HG03025 (cell line): ENCODE measurements at regions not wholly inside any gene's neighbourhood (a gene's known extent, or its start where the extent isn't known, plus 50 kb on each side); places are given as distances from the start of the nearest gene placed in this dataset.

ENCODE experiments used
- ATAC-seq: cut with Tn5 transposase; IDR thresholded peaks from one replicate; pipeline ENCODE4 v1.9.1; 2021; ENCODE audit warnings: mild to moderate bottlenecking, moderate library complexity; ENCODE audit not compliant: unreplicated experiment, low FRiP score

DNA sequence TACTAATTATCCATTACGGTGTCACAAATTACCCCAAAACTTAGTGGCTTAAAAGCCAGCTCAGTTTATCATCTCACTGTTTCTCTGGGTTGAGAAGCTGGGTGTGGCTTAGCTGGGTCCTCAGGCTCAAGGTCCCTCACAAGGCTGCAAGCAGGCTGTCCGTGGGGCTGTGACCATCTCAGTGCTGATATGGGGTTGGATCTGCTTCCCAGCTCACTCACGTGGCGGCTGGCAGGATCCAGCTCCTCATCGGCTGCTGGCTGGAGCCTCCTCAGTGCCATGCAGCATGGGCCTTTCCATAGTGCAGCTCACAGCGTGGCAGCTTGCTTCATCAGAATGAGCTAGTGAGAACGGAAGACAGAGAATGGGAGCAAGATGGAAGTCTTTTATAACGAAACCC, 128.5 kb upstream of the CPEB4 start:
- ATAC-seq = no peak

DNA sequence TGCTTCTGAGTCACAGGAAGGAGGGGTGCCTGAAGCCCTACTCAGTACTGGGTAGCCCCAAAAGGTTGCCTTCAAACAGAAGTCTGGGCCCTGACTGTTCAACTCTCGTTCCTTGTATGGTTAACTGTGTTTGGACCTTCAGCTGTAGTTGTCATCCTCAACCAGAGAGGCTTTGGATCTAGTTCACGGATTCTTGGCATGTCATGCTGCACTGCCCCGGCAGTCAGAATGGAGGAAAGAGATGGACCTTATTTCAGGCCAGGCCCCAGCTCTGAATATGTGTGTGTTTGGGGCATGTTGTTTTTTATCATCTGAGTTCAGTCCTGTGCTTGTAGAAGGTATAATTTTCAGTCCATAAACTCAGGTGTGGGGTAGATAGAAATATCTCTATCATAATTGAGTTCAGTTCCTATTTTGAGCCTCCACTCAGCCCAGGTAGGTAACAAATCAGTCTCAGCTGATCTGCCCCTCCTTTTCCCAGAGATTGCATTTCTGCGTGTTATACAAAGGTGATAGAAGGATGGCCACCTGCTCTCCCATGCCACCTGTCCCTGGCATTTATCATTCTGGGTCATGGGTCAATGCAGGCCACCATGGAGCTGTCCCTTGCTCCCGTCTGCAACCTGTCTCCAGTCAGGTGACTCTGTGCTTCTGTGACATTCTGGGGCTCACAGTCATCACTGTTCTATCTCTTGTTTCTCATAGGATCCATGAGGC, 127.5 kb upstream of the CPEB4 start:
- no peak for ATAC-seq

DNA sequence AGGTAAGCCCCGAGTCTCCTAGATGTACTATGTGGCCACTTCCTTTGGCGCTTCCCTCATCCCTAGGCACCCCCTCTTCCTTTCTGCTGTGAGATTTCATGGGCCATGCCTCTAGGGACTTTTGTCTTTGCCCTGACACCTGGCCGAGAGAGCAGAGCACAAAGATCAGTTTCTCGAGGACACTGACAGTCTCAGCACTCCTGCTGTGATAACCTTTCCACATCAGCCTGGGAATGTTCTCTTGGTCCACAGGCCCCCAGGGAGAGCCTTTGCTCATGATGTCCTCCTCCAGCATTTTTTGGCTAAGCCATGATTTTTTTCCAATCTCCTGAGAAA, 127.0 kb upstream of the CPEB4 start:
- ATAC-seq = no peak

DNA sequence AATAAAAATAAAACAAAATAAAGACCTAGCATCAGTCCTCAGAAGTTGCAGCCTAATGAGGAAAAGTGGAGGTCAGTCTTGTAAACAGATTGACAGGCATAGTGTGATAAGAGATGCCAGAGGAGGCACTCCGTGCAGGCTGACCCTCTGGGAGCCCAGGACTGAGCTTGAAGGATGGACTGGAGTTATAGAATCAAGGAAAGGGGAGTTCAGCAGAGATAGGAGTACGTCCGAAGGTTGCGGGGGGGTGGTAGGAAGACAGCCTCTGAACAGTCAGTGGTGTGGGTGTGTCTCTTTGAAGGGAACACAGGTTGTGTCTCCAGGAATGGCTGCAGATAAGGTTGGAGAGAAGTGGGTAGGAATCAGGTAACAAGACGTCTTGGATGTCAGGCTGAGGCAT, 126.1 kb upstream of the CPEB4 start:
- no peak for ATAC-seq

DNA sequence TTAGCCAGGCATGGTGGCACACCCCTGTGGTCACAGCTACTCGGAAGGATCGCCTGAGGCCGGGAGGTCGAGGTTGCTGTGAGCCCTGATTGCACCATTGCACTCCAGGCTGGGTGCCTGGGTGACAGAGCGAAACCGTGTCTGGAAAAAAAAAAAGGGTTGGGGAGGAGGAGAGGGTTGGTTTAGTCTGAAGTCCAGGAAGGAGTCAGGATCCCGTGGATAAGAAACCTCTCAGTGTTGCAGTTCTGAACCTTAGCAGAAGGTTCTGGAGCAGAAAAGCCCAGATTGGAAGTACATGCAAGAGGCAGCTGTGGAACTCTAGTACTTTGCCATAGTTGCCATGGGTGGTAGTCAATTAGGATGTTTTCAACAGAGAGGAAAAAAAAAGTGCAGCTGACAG, 125.2 kb upstream of the CPEB4 start:
- no peak for ATAC-seq

DNA sequence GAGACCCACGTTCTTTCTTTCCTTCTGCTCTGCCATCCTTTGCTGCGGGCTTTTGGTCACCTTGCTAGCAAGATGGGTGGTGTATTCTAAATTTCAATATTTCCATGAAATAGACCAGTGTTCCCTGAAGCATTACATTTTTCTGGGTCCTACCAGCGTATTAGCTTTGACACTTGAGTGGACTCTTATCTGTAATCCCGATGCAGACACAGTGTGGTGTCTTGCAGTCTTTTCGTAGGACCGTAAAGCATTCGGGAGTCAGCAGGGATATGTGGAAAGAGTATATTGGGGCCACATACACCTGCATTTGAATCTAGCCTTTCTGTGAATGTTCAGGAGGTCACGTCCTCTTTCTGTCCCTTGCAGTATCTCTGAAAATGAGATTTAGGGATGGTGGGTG, 124.7 kb upstream of the CPEB4 start:
- no peak for ATAC-seq

DNA sequence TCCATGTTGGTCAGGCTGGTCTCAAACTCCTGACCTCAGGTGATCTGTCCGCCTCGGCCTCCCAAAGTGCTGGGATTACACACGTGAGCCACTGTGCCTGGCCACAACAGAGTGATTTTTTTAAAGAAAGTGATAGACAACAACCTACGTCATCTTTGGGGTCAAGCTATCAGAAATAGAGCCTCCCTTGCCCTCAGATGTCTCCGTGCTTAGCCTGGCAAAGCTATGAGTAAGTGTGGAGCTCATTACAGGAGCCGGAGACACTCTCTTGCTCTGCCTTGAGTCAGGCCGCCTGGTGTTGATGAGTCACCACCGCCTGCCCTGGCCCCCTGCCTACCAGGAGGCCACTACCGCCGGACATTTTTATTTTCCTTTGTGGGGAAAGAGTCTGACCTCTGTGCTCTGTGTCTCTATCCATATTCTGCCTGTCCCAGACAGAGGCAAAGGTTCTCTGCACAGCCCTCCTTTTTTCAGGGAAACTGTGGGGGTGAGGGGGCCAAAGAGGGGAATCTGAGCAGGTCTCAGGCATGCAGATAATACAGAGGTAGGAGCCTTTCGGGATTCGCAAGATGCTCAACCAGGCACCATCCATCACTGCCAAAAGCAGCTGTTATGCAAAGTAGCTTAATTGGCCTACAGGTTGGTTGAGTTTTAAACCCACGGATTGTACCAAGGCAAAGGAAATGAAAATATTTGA, 123.7 kb upstream of the CPEB4 start:
- no peak for ATAC-seq

DNA sequence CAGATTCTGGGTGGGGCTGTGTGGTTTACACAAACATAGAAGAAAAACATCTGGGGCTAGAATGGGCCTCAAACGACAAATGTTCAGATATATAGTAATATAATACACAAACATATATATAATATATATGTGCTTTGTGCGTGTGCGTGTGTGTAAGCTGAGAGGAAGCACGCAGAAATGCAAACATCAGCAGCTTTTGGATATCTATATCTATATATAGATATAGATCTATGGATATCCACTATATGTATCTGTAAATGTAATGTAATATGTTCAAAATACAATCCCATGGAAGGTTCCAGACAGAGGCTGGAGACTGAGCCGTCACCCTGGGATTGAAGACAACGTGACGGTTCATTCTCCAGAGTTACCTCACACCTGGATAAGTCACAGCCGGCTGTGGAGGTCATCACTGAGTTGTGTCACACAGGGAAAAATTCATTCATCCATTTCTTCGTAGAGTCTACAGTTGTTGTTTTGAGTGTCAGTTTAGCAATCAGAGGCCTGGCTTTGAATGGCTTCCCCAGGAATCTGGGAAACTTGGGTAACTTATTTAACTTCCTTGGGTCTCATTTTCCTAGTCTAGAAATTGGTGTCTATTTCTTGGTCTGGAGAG, 123.0 kb upstream of the CPEB4 start:
- no peak for ATAC-seq

DNA sequence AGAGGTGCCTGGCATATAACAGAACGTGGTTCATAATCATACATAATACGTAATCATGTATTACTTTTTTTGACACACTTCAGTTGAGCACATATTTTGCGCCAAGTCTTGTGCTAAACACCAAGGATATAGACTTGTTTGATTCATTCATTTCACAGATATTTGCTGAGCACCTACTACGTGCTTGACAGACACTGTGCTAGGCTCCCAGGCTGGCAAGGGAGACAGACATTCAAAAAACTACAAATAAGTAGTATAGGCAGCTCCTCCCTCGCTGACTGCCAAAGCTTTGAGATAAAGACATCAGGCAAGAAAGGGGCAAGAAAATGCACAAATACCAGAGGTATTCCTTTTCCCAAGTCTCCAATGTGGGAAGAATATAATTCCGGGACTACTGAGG, 122.5 kb upstream of the CPEB4 start:
- ATAC-seq = no peak

DNA sequence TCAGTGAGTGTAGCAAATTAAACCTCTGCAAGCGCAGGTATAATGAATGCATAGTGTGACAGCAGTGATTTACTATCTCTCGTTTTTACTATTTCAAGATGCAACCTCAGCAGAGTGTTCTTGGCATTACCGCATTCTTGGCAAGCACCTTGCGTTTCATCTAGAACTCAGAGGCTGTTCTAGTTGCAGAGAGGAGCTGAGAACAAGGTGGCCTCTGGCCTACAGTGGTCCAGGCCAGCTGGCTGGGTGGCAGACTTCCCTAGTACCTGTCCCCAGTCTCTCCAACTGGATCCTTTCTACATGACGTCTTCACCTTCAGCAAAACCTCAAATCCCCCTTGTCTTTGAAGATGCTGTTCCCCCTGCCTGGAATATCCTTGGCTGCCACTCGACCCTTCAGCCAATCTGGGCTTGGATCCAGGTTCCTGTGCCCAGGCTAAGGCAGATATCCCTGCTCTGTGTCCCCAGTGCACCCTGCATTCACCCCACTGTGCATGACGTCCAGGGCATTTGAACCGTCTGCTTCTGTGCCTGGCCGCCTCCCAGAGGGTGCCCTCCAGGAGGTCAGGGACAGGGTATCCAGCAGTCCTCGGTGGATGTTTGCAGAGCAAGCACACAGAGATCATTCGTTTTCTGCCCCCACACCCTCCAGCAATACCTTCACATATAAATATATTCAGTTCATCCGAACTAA, 120.4 kb upstream of the CPEB4 start:
- ATAC-seq = no peak

DNA sequence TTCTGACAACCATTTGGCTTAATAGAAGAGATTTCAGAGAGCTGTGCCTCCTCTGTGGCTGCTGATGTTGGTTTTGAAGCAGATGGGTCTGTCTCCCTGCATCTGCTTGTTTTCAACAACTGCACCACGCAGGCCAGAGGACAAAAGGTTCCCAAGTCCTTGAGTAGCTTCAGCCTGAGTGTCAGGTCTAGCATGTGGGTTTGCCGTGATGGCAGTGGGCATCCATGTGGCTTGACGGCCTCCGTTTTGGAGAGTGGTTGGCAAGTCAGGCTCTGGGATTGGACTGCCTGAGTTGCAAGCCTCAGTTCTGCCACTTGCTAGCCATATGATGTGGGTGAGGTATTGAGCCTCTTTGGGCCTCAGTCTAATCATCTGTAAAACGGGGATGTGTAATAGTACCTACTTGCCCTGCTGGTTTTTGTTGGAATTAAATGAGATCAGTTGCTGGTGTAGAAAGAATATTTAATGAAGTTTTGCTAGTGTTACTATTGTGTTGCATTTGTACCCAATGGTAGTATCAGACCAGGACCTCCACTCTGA, 119.8 kb upstream of the CPEB4 start:
- ATAC-seq = no peak

DNA sequence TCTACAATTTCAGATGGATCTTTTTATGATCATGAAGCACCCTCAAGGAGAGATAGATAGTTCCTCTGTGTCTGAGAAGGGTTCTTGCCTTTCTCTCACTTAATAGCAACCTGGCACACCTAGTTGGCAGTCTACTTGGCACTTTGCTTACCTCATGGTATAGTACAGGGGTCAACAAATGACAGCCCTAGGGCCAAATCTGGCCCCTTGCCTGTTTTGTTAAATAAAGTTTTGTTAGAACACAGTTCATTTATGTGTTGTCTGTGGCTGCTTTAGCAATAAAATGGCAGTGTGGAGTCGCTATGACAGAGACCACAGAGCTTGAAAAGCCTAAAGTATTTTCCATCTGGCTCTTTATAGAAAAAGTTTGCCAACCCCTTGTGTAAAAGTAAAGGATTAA, 119.3 kb upstream of the CPEB4 start:
- ATAC-seq = no peak

DNA sequence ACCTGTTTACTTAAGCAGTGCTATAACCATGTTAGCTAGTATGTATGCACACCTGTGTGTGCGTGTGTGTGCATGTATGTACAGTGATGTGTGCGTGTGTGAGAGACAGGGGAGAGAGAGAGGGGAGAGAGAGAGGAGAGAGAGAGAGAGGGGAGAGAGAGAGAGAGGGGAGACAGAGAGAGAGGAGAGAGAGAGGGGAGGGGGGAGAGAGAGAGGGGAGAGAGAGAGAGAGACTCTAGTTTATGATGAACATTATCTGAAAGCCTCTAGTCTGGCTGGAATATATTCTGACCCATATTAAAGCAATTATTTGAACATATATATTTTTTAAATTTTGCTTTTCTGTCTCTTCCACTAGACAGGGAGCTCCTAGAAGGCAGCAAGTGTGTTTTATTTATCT, 117.5 kb upstream of the CPEB4 start:
- ATAC-seq = no peak

DNA sequence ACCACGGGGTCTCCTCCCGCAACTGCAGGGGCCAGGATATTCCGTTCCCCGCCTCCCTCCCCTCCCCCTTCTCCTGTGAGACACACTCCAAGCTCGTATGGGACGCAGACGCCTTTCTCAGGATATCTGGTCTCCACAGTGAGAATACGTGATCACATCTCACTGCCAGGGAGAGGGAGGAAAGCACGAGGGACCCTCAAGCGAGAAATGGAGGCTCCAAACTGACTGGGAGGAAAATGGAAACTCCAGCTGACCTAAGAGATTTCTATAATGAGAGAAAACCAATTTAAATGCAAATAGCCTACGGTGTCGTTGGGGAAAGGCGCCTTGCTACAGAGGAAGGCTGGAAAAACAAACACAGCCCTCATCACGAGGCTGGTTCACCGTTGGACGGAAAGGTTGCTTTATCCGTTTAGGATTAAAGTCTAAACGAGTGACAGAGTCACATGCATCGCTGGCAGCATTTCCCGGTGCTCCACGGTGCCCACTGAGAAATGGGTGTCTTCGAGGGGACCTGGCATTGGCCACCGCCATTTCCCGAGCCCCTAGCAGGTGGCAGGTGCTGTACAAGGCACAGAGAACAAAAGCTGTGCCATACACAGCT, 116.9 kb upstream of the CPEB4 start:
- ATAC-seq = no peak

DNA sequence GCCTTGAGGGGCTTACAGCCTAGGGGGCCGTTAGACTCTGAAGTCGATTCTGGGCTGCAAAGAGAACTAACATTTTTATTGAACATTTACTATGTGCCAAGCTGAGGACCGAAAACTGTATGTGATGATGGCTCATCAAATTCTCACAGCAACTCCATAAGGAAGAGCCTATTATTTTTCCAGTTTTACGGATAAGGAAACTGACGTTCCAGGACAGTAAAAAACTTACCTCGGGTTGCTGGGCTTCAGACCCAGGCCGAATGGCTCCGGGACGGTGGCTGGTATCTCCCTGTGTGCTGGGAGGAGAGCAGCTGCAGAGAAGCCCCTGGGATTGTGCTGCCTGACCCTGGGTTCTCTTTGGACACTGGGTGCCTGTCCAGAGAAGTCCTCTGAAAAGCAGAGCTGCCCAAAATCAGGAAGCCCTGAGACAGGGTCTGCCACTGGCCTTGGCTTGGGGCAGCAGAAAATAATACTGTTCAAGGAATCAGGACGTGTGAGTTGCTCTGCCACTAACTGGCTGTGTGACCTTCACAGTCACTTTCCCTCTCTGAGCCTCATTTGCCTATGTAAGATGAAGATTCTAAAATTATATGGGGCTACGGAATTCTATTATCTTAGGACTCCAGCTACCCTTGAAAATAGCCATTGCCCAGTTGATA, 116.3 kb upstream of the CPEB4 start:
- no peak for ATAC-seq

DNA sequence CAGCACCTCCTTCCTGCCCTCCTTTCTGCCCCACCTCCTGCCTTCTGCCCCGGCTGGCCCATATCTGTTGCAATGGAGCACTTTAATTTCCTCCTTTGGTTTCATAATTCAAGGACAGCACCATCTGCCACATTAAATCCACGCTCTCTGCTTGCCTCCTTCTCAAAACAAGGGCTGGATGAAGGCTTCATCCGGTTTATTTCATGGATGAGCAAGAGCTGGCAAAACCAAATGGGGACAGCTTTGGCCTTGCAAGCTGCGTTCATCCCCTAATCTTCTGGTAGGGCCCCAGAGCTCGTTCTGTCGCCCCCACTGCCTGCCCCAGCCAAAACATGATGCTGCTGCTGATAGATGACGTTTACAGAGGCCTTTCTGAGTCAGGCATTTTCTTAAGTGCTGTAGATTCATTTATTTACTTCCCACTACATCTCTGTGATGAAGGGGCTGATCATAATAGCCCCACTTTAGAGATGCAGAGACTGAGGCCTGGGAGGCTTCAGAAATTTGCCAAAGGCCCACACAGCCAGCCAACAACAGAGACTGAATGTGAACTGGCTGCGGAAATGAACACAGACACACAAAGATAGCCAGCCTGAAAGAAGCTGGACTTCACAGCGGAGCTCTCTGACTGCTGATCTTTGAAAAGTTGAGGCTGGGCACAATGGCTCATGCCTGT, 115.6 kb upstream of the CPEB4 start:
- no peak for ATAC-seq

DNA sequence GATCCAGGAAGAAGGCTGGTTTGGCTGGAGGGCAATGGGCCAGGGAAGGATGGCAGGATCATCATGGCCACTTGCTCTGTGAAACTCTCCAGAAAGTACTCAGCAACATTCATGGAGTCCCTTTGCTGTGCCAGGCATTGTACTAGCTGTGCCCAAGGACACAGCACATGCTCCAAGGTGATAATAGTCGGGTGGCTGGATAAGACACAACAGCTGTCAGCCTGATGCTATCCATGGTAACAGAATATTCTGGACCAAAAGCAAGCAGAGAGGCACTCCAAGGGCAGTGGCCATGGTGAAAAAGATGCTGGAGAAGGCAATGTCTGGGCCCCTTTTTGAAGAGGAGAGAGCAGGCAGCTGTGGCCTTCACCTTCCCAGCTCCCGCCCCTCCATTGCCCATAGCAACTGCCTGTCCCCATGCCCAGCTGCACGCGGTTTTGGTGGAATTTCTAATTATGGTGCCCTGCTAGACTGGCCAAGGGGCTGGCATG, 113.8 kb upstream of the CPEB4 start:
- ATAC-seq = no peak

DNA sequence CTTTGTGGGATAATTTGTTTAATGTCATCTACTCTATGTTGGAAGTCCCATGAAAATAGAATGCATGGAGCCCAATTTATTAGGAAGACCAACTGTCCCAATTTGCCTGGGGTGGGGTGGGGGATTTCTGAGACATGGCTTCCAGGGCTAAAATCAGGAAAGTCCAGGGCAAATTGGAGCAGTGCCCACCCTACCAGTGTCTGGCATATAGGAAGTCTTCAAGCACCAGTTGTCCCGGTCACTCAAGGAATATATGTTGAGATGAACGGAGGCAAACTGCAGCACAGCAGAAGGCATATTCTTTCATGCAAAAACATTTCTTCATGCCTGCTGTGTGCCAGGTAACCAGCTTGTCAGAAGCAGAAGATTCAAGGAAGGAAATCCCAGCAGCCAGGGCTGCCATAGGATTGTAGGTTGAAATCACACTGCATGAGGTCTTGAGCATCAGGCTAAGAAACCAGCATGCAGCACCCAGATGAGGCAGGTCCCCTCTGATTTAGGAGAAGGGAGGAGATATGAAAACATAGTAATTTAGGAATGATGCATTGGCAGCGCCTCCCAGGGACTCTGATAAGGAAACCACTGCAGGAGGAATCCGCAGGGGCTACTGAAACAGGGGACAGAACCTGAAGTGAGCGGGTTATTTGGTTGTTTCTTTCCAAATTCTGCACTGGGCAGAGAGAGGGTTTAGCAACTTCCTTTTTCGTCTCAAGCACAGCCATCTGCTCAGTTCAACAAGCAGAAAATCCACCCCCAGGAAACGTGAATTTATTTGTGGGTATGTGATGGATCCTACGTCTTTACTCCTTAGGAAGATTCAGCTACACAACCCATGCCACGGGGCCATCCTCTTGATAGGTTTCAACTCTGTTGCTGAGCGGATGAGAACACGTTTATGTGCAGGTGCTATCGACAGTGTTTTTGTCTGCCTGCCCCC, 112.6 kb upstream of the CPEB4 start:
- ATAC-seq = no peak

DNA sequence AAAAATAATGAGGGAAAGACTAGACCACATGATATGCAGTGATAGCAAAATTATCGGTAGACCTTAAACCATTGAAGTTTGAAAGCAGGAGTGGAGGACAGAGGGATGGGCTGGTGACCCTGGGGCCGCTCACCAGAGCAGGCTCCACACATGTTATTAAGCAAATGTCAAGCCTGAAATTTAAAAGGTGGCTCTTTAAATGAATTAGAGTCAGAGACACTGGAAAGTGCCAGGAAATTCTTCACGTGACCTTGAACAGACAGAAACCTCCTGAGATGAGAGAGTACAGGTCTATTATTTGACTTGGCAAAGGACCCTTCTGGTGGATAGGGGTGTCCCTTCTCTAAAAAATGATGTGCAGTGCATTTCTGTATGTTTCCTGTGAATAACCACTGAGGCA, 111.0 kb upstream of the CPEB4 start:
- no peak for ATAC-seq
